HepG2 (cell line): ENCODE measurements at regions not wholly inside any gene's neighbourhood (a gene's known extent, or its start where the extent isn't known, plus 50 kb on each side); places are given as distances from the start of the nearest gene placed in this dataset.

Experiments used
- CHD4 ChIP-seq: fragments of 200-600 bp; sonication (generic); IDR thresholded peaks from 2 replicates; pipeline ENCODE4 v1.7.0; 2017; ENCODE audit warnings: mild to moderate bottlenecking, low read length, borderline replicate concordance
- GTF2F1 ChIP-seq: fragments of 150-350 bp; IDR thresholded peaks from 2 replicates; pipeline ENCODE4 v1.6.1; 2014; ENCODE audit warnings: low read length
- RAD21 ChIP-seq: fragments of 450-650 bp; formaldehyde crosslinking; IDR thresholded peaks from 2 replicates; pipeline ENCODE4 v1.5.0; 2020; ENCODE audit warnings: mild to moderate bottlenecking
- YY1 ChIP-seq: IDR thresholded peaks from 2 replicates; pipeline ENCODE4 v1.6.1; 2011; ENCODE audit warnings: low read length, low read depth, moderate library complexity, mild to moderate bottlenecking; ENCODE audit not compliant: insufficient read depth, insufficient replicate concordance
- ZNF121 ChIP-seq: sonication (generic); formaldehyde crosslinking; IDR thresholded peaks from 2 replicates; pipeline ENCODE4 v1.5.0; 2020; ENCODE audit warnings: mild to moderate bottlenecking, missing genetic modification reagents
- ZNF335 ChIP-seq: sonication (generic); formaldehyde crosslinking; IDR thresholded peaks from 2 replicates; pipeline ENCODE4 v1.4.0; 2020; ENCODE audit warnings: missing genetic modification reagents
- TF ChIP-seq, protein P1 (sequence below): sonication (generic); formaldehyde crosslinking; IDR thresholded peaks from 2 replicates; pipeline ENCODE4 v1.4.0; 2020; ENCODE audit warnings: mild to moderate bottlenecking, missing genetic modification reagents
- TF ChIP-seq, protein P2 (sequence below): sonication (generic); formaldehyde crosslinking; IDR thresholded peaks from 2 replicates; pipeline ENCODE4 v1.8.1; 2022; ENCODE audit warnings: low read depth, mild to moderate bottlenecking, missing genetic modification reagents
- TF ChIP-seq, protein P3 (sequence below), 2 experiments: IDR thresholded peaks; 2 replicates each; pipeline ENCODE4 v1.6.1; 2011 to 2012; ENCODE audit warnings: low read length in 2 of 2, borderline replicate concordance in 1 of 2, low read depth in 1 of 2, mild to moderate bottlenecking in 1 of 2, moderate library complexity in 1 of 2
- TF ChIP-seq, protein P4 (sequence below): IDR thresholded peaks from 2 replicates; pipeline ENCODE4 v1.6.1; 2012; ENCODE audit warnings: inconsistent platforms
- TF ChIP-seq, protein P5 (sequence below): IDR thresholded peaks from 2 replicates; pipeline ENCODE4 v1.6.1; 2016; ENCODE audit warnings: low read depth, borderline replicate concordance
- TF ChIP-seq, protein P6 (sequence below): sonication (generic); formaldehyde crosslinking; IDR thresholded peaks from 2 replicates; pipeline ENCODE4 v1.5.0; 2020; ENCODE audit warnings: mild to moderate bottlenecking, missing genetic modification reagents, moderate library complexity

DNA sequence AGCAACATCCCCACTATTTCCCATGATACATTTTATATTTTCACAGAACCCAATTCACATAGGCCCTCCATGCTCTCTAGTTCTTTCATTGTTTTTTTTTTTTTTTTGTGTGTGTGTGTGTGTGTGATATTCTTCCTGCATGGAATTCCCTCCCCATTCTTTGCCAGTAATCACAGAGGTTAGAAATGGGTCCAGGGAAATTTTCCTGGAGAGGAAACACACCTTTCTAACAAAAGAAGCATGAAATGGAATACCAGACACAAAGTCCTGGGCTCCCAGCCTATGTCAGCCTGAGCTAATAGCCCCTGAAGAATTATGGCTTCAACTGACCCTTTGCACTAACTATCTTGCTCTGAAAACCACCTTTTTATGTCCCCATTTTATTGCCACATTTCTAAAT lies 194.2 kb upstream of the NT5E start:
- TF ChIP-seq, protein P1, sequence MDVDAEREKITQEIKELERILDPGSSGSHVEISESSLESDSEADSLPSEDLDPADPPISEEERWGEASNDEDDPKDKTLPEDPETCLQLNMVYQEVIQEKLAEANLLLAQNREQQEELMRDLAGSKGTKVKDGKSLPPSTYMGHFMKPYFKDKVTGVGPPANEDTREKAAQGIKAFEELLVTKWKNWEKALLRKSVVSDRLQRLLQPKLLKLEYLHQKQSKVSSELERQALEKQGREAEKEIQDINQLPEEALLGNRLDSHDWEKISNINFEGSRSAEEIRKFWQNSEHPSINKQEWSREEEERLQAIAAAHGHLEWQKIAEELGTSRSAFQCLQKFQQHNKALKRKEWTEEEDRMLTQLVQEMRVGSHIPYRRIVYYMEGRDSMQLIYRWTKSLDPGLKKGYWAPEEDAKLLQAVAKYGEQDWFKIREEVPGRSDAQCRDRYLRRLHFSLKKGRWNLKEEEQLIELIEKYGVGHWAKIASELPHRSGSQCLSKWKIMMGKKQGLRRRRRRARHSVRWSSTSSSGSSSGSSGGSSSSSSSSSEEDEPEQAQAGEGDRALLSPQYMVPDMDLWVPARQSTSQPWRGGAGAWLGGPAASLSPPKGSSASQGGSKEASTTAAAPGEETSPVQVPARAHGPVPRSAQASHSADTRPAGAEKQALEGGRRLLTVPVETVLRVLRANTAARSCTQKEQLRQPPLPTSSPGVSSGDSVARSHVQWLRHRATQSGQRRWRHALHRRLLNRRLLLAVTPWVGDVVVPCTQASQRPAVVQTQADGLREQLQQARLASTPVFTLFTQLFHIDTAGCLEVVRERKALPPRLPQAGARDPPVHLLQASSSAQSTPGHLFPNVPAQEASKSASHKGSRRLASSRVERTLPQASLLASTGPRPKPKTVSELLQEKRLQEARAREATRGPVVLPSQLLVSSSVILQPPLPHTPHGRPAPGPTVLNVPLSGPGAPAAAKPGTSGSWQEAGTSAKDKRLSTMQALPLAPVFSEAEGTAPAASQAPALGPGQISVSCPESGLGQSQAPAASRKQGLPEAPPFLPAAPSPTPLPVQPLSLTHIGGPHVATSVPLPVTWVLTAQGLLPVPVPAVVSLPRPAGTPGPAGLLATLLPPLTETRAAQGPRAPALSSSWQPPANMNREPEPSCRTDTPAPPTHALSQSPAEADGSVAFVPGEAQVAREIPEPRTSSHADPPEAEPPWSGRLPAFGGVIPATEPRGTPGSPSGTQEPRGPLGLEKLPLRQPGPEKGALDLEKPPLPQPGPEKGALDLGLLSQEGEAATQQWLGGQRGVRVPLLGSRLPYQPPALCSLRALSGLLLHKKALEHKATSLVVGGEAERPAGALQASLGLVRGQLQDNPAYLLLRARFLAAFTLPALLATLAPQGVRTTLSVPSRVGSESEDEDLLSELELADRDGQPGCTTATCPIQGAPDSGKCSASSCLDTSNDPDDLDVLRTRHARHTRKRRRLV = no peak
- TF ChIP-seq CHD4 = no peak
- no peak for TF ChIP-seq GTF2F1
- TF ChIP-seq, protein P2, sequence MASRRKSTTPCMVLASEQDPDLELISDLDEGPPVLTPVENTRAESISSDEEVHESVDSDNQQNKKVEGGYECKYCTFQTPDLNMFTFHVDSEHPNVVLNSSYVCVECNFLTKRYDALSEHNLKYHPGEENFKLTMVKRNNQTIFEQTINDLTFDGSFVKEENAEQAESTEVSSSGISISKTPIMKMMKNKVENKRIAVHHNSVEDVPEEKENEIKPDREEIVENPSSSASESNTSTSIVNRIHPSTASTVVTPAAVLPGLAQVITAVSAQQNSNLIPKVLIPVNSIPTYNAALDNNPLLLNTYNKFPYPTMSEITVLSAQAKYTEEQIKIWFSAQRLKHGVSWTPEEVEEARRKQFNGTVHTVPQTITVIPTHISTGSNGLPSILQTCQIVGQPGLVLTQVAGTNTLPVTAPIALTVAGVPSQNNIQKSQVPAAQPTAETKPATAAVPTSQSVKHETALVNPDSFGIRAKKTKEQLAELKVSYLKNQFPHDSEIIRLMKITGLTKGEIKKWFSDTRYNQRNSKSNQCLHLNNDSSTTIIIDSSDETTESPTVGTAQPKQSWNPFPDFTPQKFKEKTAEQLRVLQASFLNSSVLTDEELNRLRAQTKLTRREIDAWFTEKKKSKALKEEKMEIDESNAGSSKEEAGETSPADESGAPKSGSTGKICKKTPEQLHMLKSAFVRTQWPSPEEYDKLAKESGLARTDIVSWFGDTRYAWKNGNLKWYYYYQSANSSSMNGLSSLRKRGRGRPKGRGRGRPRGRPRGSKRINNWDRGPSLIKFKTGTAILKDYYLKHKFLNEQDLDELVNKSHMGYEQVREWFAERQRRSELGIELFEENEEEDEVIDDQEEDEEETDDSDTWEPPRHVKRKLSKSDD (CRISPR knock-in tag) = no peak
- TF ChIP-seq, protein P3, sequence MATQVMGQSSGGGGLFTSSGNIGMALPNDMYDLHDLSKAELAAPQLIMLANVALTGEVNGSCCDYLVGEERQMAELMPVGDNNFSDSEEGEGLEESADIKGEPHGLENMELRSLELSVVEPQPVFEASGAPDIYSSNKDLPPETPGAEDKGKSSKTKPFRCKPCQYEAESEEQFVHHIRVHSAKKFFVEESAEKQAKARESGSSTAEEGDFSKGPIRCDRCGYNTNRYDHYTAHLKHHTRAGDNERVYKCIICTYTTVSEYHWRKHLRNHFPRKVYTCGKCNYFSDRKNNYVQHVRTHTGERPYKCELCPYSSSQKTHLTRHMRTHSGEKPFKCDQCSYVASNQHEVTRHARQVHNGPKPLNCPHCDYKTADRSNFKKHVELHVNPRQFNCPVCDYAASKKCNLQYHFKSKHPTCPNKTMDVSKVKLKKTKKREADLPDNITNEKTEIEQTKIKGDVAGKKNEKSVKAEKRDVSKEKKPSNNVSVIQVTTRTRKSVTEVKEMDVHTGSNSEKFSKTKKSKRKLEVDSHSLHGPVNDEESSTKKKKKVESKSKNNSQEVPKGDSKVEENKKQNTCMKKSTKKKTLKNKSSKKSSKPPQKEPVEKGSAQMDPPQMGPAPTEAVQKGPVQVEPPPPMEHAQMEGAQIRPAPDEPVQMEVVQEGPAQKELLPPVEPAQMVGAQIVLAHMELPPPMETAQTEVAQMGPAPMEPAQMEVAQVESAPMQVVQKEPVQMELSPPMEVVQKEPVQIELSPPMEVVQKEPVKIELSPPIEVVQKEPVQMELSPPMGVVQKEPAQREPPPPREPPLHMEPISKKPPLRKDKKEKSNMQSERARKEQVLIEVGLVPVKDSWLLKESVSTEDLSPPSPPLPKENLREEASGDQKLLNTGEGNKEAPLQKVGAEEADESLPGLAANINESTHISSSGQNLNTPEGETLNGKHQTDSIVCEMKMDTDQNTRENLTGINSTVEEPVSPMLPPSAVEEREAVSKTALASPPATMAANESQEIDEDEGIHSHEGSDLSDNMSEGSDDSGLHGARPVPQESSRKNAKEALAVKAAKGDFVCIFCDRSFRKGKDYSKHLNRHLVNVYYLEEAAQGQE (IDR thresholded peaks at IDR 0.05; ENCODE audit: borderline replicate concordance in 1 of 2, low read depth in 1 of 2, low read length in 2 of 2) = no peak
- TF ChIP-seq, protein P4, sequence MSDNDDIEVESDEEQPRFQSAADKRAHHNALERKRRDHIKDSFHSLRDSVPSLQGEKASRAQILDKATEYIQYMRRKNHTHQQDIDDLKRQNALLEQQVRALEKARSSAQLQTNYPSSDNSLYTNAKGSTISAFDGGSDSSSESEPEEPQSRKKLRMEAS = no peak
- TF ChIP-seq, protein P5, sequence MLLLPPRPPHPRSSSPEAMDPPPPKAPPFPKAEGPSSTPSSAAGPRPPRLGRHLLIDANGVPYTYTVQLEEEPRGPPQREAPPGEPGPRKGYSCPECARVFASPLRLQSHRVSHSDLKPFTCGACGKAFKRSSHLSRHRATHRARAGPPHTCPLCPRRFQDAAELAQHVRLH (CRISPR knock-in tag) = no peak
- TF ChIP-seq, protein P6, sequence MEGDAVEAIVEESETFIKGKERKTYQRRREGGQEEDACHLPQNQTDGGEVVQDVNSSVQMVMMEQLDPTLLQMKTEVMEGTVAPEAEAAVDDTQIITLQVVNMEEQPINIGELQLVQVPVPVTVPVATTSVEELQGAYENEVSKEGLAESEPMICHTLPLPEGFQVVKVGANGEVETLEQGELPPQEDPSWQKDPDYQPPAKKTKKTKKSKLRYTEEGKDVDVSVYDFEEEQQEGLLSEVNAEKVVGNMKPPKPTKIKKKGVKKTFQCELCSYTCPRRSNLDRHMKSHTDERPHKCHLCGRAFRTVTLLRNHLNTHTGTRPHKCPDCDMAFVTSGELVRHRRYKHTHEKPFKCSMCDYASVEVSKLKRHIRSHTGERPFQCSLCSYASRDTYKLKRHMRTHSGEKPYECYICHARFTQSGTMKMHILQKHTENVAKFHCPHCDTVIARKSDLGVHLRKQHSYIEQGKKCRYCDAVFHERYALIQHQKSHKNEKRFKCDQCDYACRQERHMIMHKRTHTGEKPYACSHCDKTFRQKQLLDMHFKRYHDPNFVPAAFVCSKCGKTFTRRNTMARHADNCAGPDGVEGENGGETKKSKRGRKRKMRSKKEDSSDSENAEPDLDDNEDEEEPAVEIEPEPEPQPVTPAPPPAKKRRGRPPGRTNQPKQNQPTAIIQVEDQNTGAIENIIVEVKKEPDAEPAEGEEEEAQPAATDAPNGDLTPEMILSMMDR (CRISPR knock-in tag) = no peak
- TF ChIP-seq YY1 = no peak
- TF ChIP-seq RAD21 = no peak
- TF ChIP-seq ZNF335 = no peak
- no peak for TF ChIP-seq ZNF121 (CRISPR knock-in tag)
